ENCODE measurements at regions not wholly inside any gene's neighbourhood (a gene's known extent, or its start where the extent isn't known, plus 50 kb on each side); places are given as distances from the start of the nearest gene placed in this dataset.

DNA sequence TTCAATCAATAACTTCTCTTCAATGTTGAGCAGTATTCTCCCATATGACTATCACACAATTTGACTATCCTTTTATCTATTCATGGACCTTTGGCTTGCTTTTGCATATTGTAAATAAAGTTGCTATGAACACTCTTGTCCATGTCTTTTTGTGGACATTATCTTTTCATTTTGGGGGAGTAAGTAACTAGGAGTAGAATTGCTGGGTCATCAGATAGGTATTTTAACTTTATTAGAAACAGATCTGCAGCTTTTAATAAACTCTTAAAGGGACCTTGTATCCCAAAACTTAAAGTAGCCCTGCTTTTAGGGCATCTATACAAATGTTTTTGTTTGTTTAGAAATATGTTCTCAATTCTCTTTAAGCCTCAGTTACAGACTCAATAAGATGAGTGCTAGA, 614.2 kb upstream of the CITED2 start:
- Histone ChIP-seq H3K4me3 (no peak overlapping the region), H3K27me3 (no peaks in the 10 kb centered on the region), H3K9me3 (peaks cover 0 to 2% (median 0%) of the 10 kb centered on the region in 12 donors), H3K27ac (no peak overlapping the region), H3K36me3 (no peaks in the 10 kb centered on the region), H3K4me1 (peaks cover 0 to 20% (median 5%) of the 10 kb centered on the region in 12 donors)
- ATAC-seq (no peak), DNase-seq (no peak)
- TF ChIP-seq, protein P1, sequence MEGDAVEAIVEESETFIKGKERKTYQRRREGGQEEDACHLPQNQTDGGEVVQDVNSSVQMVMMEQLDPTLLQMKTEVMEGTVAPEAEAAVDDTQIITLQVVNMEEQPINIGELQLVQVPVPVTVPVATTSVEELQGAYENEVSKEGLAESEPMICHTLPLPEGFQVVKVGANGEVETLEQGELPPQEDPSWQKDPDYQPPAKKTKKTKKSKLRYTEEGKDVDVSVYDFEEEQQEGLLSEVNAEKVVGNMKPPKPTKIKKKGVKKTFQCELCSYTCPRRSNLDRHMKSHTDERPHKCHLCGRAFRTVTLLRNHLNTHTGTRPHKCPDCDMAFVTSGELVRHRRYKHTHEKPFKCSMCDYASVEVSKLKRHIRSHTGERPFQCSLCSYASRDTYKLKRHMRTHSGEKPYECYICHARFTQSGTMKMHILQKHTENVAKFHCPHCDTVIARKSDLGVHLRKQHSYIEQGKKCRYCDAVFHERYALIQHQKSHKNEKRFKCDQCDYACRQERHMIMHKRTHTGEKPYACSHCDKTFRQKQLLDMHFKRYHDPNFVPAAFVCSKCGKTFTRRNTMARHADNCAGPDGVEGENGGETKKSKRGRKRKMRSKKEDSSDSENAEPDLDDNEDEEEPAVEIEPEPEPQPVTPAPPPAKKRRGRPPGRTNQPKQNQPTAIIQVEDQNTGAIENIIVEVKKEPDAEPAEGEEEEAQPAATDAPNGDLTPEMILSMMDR (IDR thresholded peaks at IDR 0.05), result no peak
- no peak for TF ChIP-seq POLR2A (IDR thresholded peaks at IDR 0.05)
- intact Hi-C loops (cut with DNase I), result loop anchor here in 1 of 10 donors (10.0 kb wide), 1 partner anchor 86 kb away; no protein-coding TSS in a partner anchor

DNA sequence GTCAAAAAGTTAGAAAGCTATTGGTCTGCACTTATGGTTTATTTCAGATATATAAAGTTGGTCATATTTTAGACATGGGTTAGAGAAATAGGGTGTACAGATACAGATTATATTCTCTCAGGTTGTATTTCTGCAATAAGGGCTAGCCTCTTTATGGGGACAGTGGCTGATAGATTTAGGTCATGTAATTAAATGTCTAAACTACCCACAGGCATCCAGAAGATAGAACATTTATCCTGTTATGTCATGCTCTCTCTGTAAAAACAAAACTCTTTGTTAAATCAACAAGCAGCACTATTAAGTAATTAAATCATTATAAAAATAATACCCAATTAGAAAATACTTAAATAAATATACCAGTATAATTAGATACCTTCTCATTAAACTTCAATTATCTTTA, 612.6 kb upstream of the CITED2 start:
- Histone ChIP-seq H3K9me3 (no peaks in the 10 kb centered on the region), H3K4me3 (no peak overlapping the region), H3K4me1 (peaks cover 0 to 33% (median 17%) of the 10 kb centered on the region in 12 donors), H3K27me3 (no peaks in the 10 kb centered on the region), H3K27ac (no peak overlapping the region), H3K36me3 (no peaks in the 10 kb centered on the region)
- DNase-seq, result no peak
- TF ChIP-seq, protein P1 (IDR thresholded peaks at IDR 0.05), result no peak
- no peak for TF ChIP-seq POLR2A (IDR thresholded peaks at IDR 0.05)
- intact Hi-C loops (cut with DNase I), result loop anchor here in 1 of 10 donors (10.0 kb wide), 1 partner anchor 88 kb away; no protein-coding TSS in a partner anchor
- no peak for ATAC-seq

DNA sequence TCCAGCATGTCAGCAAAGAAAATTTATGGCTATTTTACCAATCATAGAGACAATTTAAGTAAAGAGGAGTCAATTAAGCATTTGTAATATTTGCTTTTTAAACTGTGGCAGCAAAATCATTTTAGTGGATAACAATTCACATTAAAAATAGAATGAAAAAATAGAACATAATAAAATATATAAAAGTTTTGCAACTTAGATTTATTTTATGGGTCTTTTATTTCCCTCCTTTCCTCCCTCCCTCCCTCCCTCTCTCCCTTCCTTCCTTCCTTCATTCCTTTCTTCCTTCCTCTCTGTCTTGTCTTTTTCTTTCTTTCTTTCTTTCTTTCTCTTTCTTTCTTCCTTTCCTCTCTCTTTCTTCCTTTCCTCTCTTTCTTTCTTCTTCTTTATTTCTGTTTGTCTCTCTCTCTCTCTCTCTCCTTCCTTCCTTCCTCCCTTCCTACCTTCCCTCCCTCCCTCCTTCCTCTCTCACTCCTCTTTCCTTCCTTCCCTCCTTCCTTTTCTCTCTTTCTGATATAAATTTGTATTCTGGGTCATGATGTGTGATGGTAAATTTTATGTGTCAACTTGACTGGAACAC, 610.9 kb upstream of the CITED2 start:
- intact Hi-C loops (cut with DNase I), result loop anchor here in 1 of 10 donors (10.0 kb wide), 1 partner anchor 89 kb away; no protein-coding TSS in a partner anchor
- no peaks in the 10 kb centered on the region for H3K36me3 ChIP-seq
- no peaks in the 10 kb centered on the region for H3K27me3 ChIP-seq
- no peak for TF ChIP-seq POLR2A (IDR thresholded peaks at IDR 0.05)
- TF ChIP-seq, protein P1 (IDR thresholded peaks at IDR 0.05), result no peak
- ATAC-seq, result no peak
- no peak overlapping the region for H3K4me3 ChIP-seq
- H3K4me1 ChIP-seq, result peaks cover 0 to 37% (median 23%) of the 10 kb centered on the region in 12 donors
- DNase-seq, result no peak
- no peaks in the 10 kb centered on the region for H3K9me3 ChIP-seq
- no peak overlapping the region for H3K27ac ChIP-seq

DNA sequence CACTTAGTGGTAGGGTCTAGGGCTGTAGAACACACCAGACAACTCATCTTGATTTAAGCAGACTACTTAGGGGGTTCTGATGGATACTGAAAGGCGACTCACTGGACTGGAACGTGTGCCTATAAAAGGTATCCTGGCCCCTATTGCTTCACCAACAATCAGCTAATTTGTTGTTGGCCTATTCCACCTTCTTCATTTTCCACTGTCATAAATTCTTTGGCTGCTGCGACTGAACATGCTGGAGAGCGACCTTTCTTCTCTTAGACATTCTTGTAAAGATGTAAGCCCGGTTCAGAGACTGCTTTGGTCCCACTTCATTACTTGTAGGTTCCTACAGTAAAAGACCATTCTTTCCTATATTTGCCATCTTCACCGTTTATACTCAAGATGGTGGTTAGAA, 609.9 kb upstream of the CITED2 start:
- H3K9me3 ChIP-seq, result no peaks in the 10 kb centered on the region
- H3K27me3 ChIP-seq, result no peaks in the 10 kb centered on the region
- TF ChIP-seq POLR2A (IDR thresholded peaks at IDR 0.05), result no peak
- TF ChIP-seq, protein P1 (IDR thresholded peaks at IDR 0.05), result no peak
- no peak for DNase-seq
- ATAC-seq, result no peak
- 94 to 97% (median 94%) methylated on average over 6 of the region's 6 CpGs for WGBS, 4 donors
- H3K4me1 ChIP-seq, result peaks cover 0 to 47% (median 27%) of the 10 kb centered on the region in 12 donors
- H3K27ac ChIP-seq, result peak overlapping the region in 3 of 12 donors; percentile 16 to 71 (median 70)
- H3K4me3 ChIP-seq, result no peak overlapping the region
- no peaks in the 10 kb centered on the region for H3K36me3 ChIP-seq
- intact Hi-C loops (cut with DNase I), result loop anchor here in 3 of 10 donors (5.0 to 10.0 kb wide), 3 partner anchors 90 to 612 kb away; partner anchors contain the start of gene CITED2 (in 1 of the 3)

Measured in heart left ventricle (tissue), 16 donors.